Right kidney (tissue), 1 donor: ENCODE measurements at regions not wholly inside any gene's neighbourhood (a gene's known extent, or its start where the extent isn't known, plus 50 kb on each side); places are given as distances from the start of the nearest gene placed in this dataset.
"Not testable (repeated sequence)": the region's sequence is repeated elsewhere in the genome, so short reads cannot be mapped to it uniquely, and the experiment has no call there.

Experiments used
- DNase-seq: peaks from one replicate; pipeline ENCODE4 v3.0.0-alpha.2; 2016

DNA sequence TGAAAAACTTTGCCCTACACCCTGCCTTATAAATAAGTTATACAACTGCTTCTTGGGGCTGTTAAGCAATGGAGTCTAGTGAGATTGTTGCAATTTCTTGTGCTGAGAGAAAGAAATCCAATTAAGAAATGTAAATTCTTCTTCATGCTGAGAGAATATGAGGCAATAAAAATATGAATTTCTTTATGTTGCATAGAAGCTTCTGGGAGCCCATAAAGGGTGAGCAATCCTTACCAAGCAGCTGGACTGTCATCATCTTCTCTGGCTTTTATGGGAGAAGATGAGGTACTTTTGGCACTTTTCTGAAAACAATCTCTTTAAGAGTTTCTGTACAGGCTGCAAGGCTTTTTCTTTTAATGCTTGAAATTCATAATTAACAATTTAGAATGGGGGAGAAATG is 204.3 kb downstream of the DMRTA1 start:
- DNase-seq, result no peak

DNA sequence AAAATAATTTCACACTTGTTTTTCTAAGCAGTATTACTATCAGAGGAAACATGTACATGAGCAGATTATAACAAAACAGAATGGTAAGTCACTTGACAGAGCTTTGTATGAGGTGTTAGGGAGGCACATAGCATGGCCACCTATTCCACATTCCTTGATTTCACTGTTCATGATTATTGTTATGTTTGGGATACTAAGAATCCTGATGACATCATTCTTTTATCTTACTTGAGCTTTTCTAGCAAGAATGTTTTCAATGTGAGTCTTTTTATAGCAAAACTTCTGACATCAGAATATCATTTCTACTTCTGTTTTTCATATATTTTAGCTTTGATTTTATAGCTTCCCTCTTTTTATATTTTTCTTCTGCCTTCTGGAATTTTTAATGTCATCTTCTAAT is 208.2 kb downstream of the DMRTA1 start:
- no peak for DNase-seq

DNA sequence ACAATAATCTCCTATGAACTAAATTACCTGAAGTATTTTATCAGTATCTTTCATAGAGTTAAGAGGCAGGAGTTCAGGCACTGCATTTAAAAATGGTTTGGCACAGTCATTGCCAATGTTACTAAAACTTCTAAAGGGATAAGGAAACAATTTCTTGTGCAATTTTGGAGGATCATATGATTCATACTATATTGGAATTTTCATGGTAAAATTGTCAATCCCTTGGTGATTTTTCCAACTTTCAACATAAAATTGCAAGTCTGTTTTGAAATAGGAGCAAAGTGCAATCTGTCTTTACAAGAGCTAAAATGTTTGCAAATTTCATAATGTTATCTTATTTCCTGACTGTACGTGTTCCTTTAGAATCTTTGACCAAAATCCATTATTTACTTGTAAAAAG is 211.1 kb downstream of the DMRTA1 start:
- no peak for DNase-seq

DNA sequence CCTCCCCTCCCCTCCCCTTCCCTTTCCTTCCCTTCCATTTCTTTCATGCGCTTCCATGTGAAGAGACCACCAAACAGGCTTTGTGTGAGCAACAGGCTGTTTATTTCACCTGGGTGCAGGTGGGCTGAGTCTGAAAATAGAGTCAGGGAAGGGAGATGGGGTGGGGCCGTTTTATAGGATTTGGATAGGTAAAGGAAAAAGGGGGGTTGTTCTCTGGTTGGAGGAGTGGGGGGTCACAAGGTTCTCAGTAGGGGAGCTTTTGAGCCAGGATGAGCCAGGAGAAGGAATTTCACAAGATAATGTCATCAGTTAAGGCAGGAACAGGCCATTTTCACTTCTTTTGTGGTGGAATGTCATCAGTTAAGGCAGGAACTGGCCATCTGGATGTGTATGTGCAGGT is 211.9 kb downstream of the DMRTA1 start:
- not testable (repeated sequence) for DNase-seq

DNA sequence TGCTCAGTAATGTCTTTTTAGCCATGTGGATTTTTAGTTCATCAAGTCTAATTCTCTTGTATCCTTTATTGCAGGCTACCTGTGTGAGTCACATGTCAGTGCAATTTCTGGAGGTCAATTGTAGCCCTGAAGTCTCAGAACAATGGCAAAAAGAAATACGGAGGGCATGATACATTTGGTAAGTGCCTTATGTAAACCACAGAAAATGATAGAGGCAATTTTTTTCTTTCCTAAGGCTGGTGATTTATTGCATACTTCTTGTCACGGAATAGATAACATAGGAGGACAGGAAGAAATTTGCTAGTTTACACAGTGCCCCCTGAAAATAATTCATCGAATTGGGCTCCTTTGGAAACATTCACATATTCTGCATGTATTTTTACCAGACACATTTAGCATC is 235.9 kb downstream of the DMRTA1 start:
- DNase-seq, result no peak

DNA sequence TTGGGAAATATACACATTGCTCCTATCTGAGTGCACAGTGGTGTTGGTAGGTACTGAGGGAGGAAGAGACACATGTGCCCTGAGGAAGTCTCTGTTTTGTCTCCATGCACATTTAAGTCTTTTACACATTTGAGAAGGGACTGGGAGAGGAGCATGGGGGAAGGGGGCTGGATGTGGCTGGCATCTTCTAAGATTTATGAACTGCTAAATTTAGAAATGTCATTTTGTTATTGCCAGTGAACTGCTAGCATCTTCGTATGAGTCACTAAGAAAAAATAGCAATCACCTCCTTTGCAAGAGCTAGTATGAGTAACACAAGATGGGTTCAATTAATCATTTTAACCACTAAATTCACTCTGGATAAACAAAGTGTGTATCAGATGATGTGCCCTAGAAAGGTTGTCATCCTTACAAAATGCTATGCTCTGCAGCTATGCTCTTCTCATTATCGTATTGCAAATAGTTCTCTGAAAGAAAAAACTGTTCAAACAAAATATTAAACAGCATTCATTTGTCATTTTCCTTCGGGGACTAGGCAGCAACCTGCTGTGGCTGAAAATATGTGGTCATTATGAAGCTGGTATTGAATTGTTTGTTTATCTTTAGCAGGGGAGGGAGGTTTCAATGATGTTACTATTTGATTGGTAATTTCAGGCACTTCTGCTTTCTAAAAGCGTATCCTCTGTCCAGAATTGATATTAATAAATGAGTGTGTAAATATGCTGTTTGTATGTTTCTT is 236.5 kb downstream of the DMRTA1 start:
- DNase-seq, result no peak

DNA sequence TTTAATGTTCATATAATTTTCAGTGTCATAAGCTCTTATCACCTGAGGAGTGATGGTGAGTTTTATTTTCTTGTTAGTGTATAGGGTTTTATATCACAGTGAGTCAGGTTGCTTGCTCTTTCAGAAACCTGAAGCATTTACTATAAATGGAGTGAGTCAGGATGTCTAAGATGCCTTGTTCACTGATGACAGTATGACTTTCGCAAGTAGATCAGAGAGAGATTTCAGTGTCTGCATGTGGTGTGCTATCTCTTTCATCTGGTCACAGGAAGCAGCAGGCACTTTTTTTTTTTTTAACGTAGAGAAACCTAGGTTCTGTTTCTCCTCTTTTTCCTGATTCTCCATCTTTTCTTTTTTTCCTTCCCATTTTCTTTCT is 237.1 kb downstream of the DMRTA1 start:
- no peak for DNase-seq

DNA sequence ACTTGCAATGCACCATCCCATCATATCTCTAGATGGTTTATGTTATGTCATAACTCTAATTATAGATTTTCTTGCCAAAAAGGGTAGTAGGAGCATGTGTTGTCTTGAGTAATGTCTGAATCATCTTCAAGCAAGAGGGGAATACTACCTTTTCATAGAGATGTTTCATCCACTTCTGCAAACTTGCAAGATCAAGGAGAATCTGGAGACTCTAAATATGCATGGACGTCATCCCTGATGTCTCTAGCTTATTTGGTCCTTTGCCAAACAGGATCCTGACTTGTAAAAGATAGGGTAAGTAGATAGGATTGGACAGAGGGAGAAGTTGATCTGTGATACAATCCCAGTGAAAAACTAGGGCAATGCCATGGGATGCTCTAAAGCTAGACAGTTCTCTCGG is 246.5 kb downstream of the DMRTA1 start:
- DNase-seq, result no peak

DNA sequence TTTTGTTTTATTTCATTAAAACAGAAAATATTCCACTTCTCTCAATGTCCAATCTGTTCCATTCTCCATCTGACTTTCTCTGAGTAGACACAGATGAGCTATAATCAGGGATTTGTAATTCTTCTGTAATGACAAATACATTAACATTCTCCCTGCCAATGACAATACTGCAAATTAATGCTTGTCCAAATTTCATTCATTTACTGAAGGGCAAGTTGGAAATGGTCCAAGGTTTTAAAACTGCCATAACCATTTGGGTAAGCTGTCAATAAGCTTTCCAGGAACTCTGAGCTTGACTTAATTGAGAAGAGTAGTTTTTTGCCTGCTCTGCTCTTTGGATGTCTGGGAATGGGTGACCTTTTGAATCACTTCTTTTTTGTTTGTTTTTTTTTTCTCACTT is 253.5 kb downstream of the DMRTA1 start:
- DNase-seq, result no peak

DNA sequence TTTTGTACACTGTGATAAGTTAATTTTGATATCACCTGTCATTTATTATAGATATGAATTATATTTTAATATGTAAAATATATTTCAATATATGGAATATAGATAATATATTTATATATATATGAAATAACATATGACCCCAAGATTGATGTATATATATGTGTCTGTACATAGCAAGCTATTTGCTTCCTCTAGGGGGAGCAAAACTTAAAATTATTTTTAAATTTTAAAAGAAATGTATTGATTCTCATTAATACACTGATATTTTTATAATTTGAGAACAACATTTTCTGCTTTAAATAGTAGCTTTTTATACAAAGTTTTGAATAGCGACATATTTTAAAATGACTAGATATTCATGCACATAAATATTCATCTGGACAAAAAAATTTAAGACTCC is 272.0 kb downstream of the DMRTA1 start:
- no peak for DNase-seq

DNA sequence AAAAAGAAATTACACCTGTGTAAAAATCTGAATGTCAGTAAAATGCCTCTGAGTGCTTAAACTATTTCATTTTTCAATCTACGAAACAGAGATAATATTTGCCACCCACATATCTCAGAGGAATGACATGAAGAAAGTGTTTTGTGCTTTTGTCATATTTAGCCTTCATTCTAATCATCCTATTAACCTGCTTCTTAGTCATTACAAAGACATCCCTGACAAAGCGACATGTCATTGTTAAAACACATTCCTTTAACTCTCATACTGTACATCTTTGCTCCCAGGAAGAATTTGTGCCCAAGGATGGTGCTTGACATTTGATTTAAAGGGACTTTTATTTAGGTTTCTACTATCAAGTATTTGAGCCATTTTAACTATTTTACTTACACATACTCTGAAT is 275.9 kb downstream of the DMRTA1 start:
- DNase-seq, result no peak

DNA sequence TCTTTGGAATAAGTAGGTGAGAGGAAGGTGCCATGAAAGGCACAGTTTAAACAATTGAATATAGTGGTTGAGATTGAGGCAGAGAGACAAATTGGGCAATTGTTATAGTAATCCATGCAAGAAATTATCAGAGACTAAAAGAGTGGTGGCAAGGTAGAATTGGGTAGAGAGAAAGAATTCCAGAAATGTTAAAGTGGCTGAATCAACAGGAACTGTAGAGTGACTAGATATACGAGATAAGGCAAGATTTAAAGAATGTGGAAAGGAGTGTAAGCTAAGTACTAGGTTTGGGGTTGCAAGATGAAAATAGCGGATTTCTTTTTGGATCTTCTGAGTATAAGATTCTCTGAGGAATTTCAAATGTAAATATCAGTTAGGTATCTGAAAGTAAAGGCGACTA is 285.2 kb downstream of the DMRTA1 start:
- DNase-seq, result no peak

DNA sequence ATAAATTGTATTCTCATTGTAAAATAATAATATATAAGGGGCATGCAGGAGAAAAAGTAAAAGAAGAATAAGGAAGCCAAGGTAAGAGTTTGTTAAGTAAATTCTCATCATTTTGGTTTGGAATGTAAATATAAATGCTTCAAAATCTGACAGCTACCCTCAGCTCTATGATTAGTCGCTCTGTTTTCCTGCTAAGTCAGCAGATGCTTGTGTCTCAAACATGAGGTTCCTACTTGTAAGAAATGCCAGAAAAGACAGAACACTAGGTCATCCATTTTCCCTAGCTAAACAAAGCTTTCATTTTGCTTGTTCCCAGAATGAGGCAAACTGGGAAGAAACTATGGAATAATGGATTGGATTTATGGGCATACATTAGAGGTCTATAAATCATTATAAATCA is 293.1 kb downstream of the DMRTA1 start:
- DNase-seq, result no peak

DNA sequence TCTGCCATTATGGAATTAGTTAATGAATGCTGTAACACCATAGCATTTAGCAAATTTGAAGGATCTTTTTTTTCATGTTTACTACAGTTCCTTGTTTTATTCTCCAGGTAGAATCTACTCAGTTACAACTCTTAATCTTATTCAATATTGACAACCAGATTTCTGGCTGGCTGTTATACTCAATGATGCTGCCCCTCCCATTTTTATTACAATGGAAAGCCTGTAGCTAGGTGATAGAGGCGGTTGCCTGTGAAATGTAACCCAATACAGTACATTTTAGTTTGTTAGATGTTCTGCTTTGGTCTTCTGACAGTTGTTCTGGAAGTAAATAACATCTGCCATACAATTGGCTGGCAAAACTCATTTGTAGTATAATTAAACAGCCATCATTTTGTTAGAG is 294.2 kb downstream of the DMRTA1 start:
- no peak for DNase-seq

DNA sequence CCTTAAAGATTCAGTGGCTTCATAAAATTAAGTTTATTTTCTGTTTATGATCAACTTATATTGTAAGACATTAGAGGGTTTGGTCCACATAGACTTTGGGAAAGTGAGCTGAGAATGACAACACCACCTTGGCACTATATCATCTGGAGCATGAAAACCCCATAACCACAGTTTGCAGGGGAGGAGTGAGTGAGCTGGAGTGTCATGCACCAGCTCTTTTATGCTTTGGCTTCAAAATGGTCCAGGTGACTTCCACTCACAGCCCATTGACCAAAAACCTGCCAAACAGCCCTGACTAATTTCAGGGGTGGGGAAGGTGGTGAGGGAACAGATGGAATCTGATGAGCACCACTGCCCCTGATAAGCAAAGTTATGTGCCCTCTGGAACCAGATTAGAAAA is 295.8 kb downstream of the DMRTA1 start:
- DNase-seq, result no peak

DNA sequence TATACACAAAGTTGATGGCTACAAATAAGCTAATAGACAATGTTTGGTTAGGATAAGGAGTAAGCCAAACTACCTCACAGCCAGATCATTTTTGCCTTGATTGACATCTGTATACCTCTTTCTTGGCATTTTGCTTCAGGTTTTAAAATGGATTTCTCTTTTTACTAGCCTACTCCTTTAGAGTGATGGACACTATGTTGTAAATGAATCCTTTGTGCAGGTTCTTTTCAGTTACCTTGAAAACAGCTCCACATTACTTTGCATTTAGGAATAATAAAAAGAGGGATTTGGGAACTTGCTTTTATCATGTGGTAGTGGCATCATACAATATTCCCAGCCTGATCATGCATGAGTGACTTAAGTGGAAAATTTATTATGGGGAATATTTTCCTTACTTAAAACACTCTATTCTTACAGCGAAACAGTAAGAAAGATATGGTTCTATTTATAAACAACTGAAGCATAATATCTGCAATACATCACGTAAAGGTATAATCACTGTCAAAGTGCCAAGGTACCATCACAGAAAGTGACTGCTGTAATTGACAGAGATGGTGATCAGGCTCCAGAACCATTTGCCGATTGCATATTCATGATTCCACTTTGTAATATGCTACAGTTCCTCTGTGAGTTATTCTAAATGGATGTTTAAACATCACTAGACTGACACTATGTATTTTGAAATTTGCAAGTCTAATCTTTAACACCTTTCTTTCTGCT is 327.0 kb downstream of the DMRTA1 start:
- no peak for DNase-seq

DNA sequence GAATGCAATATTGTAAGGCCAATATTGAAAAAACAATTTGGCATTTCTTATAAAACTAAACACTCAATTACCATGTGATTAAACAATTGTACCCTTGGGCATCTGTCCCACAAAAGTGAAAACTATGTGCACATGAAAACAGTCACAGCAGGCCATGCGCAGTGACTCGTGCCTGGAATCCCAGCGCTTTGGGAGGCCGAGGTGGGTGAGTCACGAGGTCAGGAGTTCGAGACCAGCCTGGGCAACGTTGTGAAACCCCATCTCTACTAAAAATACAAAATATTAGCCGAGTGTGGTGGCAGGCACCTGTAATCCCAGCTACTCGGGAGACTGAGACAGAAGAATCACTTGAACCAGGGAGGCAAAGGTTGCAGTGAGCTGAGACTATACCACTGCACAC is 343.7 kb downstream of the DMRTA1 start:
- no peak for DNase-seq

DNA sequence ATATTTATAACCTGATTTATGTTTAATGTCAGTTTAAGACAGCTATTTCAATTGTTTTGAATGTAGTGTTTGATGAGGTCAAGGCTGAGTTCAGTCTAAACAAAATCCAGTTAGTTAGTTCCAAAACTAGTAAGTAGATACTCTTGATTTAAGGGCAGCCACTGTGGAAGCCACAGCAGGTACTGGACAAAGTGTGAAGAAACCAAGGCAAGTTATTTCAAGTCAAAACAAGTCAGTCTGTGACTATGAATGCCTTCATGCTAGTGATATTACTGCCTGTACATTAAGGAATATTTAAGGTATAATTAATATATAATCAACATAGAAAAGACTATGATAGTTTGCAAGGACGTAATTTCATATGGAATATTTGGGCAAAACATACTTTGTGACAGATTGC is 362.3 kb downstream of the DMRTA1 start:
- DNase-seq, result no peak

DNA sequence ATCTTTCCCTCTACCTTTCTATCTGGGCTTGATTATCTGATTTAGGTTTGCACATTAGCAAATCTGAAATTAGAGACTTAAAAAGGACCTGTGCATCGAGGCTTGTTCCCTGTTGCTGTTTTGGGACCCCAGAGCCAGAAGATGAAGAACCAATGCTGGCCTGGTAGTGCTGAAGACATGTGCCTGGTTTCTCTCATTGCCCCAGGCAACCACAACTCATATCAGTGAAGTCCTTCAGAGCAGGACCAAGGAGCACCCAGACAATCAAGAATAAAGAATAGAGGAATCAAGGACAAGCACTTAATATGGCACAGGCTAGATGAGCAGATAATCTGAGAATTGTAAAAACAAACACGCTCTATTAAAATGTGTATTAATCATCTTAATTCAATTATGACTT is 362.7 kb downstream of the DMRTA1 start:
- no peak for DNase-seq

DNA sequence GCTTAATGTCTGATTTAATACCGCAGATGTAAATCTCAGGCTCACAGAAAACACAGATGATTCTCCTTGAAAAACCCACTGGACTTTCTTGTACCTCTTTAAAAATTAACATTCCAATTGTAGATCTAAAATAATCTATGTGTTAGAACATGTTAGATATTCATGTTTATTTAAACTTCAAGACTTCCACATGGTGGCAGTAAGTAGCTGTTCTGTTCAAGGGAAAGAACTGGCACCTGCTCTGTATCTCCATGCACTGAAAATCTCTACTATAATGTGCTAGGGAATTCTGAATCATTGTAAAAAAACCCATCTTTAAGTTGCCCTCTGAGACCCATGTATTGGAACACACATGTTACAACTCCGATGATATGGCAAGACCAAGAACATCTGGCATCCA is 366.9 kb downstream of the DMRTA1 start:
- DNase-seq, result peak; percentile 13

DNA sequence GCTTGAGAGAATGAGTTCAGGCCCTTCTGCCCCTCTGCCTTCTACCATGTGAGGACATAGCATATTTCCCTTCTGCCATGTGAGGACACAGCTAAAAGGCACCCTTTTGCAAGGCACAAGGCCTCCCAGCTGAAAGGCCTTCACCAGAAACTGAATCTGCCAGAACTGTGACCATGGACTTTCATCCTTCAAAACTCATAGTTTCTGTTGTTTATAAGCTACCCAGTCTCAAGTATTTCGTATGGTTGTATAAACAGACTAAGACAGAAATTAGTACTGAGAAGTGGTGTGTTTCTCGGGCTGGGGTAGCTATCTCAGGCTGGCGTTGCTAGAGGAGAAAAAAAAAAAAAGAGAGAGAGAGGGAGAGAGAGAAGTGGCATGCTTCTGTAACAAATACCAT is 368.6 kb downstream of the DMRTA1 start:
- no peak for DNase-seq

DNA sequence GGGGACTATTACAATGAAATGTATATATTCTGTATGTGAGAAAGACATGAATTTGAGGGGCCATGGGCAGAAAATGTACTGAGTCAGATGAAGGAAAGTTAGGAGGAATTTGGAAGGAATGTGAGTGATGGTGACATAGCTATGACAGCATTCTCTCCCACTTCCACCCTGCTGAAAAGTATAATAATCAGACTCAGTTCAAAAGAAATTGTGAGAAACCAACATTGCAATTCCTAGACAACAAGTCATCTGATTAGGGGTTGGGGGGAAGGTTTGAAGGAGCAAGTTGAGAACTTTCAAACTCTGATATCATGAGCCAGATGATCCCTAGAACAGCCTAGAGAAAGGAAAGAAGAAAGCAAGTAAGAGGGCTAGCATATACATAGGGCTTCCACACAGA is 370.6 kb downstream of the DMRTA1 start:
- no peak for DNase-seq

DNA sequence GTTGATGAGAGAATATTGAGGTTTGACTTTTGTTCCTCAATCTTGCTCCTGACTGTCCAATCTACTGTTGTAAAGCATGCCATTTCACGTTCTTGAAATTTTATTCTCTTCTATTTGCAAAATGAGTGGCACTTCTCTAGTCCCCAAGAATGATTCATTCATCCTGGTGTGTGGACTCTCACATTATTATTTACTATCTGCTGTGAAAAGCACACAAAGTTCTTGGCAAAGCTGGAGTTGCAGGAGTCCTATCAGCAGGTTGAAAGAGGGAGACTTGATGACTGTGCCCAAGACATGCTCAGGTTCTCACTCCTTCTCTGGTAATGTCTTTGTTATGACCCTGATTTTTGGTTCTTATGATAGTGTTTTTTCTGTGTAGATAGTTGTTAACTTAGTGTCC is 382.6 kb downstream of the DMRTA1 start:
- no peak for DNase-seq

DNA sequence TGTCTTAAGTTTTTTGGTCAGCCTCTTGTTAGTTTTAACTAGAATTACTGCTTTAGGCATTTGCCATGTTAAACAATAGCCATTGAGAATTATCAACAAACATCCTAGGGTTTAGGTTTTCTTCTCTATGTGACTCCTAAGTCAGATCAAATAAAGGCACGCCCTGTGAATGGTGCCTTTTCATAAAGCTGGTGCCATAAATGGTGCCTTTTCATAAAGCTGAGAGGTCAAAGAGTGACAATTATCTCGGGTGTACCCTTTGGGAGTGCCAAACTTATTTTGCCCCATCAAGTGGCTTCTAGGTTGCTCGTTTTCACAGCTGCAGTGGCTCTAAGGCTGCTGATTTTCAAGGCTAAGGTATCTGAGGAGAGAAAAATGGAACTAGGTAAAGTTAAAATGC is 391.6 kb downstream of the DMRTA1 start:
- no peak for DNase-seq

DNA sequence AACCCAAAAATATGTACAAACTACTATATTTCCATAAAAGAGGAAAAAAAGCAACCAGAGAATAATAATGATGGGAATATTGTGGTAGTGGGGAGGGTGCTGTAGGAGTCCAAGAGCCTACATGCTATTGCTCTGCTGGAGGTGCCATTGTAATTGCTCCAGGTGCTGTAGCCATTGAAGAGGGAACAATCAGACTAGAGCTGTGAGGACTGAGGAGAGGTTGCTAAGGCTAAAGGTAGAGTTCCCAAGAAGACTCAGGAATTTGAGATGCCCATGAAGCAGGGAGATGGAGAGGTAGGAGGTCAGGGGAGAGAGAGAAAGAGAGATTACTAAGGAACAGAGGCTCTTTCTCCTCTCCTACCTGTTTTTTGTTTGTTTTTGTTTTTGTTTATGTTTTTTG is 394.0 kb downstream of the DMRTA1 start:
- DNase-seq, result no peak
